SH-SY5Y (cell line): ENCODE measurements at regions not wholly inside any gene's neighbourhood (a gene's known extent, or its start where the extent isn't known, plus 50 kb on each side); places are given as distances from the start of the nearest gene placed in this dataset.

ENCODE experiments used
- GATA2 ChIP-seq: IDR thresholded peaks from 2 replicates; pipeline ENCODE4 v1.6.1; 2011; ENCODE audit warnings: mild to moderate bottlenecking, low read depth, low read length
- GATA3 ChIP-seq: IDR thresholded peaks from 2 replicates; pipeline ENCODE4 v1.6.1; 2011; ENCODE audit warnings: low read depth, mild to moderate bottlenecking, low read length, moderate library complexity

DNA sequence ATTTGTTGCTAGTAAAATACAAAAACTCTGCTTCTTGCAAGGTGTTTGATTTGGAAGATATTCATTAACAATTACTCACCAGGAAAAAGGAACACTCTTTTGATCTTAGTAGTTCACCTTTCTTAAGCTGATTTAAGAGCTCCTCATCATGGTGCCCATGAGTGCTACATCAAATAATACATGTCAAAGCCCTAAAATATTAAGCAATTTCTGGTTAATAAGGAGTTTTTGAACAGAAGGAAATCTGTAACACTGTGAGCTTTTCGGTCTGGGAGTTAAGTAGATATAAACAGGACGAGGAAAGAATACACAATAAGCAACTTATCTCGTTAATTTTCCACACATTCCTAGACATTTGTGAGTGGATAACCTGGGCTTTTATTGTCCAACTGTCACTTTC lies 83.9 kb upstream of the DCBLD2 start:
- TF ChIP-seq GATA2: no peak
- no peak for TF ChIP-seq GATA3
